Heart right ventricle (tissue), 16 donors: ENCODE measurements at regions not wholly inside any gene's neighbourhood (a gene's known extent, or its start where the extent isn't known, plus 50 kb on each side); places are given as distances from the start of the nearest gene placed in this dataset.
"Not testable (repeated sequence)": the region's sequence is repeated elsewhere in the genome, so short reads cannot be mapped to it uniquely, and the experiment has no call there.

Experiments used
- ATAC-seq, 8 donors: fragments of 200-7000 bp; cut with Tn5 transposase; one replicate each; pipeline ENCODE4 v1.9.1; 2020; ENCODE audit warnings: mild to moderate bottlenecking in 8 of 8, moderate library complexity in 8 of 8, moderate number of reproducible peaks in 1 of 8
- DNase-seq, 2 donors: peaks; one replicate each; pipeline ENCODE4 v3.0.0-alpha.2; 2020
- H3K27ac ChIP-seq, 10 donors: fragments of 200-600 bp; sonication (generic) in 2 of 10; one replicate each; pipeline versions ENCODE4 v1.5.0 to v1.8.0; 2020 to 2022; ENCODE audit warnings: mild to moderate bottlenecking in 3 of 10
- H3K27me3 ChIP-seq, 7 donors: fragments of 200-600 bp; one replicate each; pipeline ENCODE4 v1.8.0; 2021 to 2022; ENCODE audit warnings: mild to moderate bottlenecking in 2 of 7
- H3K36me3 ChIP-seq, 9 donors: fragments of 200-600 bp; sonication (generic) in 1 of 9; one replicate each; pipeline versions ENCODE4 v1.5.0 to v1.8.0; 2020 to 2022; ENCODE audit warnings: mild to moderate bottlenecking in 2 of 9
- H3K4me1 ChIP-seq, 9 donors: fragments of 200-600 bp; sonication (generic) in 1 of 9; one replicate each; pipeline versions ENCODE4 v1.5.0 to v1.8.0; 2020 to 2022; ENCODE audit warnings: mild to moderate bottlenecking in 4 of 9
- H3K4me3 ChIP-seq, 10 donors: fragments of 200-600 bp; sonication (generic) in 2 of 10; one replicate each; pipeline versions ENCODE4 v1.5.0 to v1.8.0; 2020 to 2022; ENCODE audit warnings: mild to moderate bottlenecking in 7 of 10, moderate library complexity in 2 of 10
- H3K9me3 ChIP-seq, 11 donors: fragments of 200-600 bp in 10 of 11; sonication (generic) in 2 of 11; one replicate each; pipeline versions ENCODE4 v1.5.0 to v1.8.0; 2013 to 2022; ENCODE audit warnings: mild to moderate bottlenecking in 2 of 11, control low read depth in 1 of 11, moderate library complexity in 1 of 11
- CTCF ChIP-seq, 9 donors: fragments of 200-600 bp; sonication (generic) in 2 of 9; IDR thresholded peaks; one replicate each; pipeline versions ENCODE4 v1.5.0 to v1.8.0; 2021 to 2022; ENCODE audit warnings: antibody characterized with exemption in 9 of 9, mild to moderate bottlenecking in 5 of 9, moderate library complexity in 1 of 9
- WGBS, 2 donors: extraction: QIAGEN DNeasy Blood & Tissue Kit; methylation state at CpG; one replicate each; pipeline ENCODE4 v1.1.7; 2013; ENCODE audit warnings: inconsistent platforms in 1 of 2; 5-methylcytosine and 5-hydroxymethylcytosine counted together
- intact Hi-C, 10 donors: fragments of 100-400 bp; cut with DNase I; formaldehyde crosslinking; loops; one replicate each; pipeline versions ENCODE4 v1.11.1 to v1.14.2; 2022
- donor health status: Arrhythmogenic right ventricular cardiomyopathy.
- donor health status: ischemic (EF 13 %, LVEDD 7.1; RV severe dilation, severe dysfunction).
- donor health status: healthy with polysubstance abuse.
- donor health status: DM: no; HTN: yes; CAD: no.
- donor health status: DM: no; HTN: no; CAD: no.
- donor health status: ischemic (EF 25% LVEDD 6.9; RV normal size, moderate dysfunction).
- donor health status: ischemic (EF 25% LVEDD 5.7; RV mildly dilated, moderate dysfunction).
- donor health status: healthy.
- donor health status: DM: yes; HTN: yes; CAD: no.
- donor health status: Ischemic cardiomyopathy.
- donor health status: ischemic (EF 35%, LVEDD 5.7; RV mildly dilated, moderate dysfunction).
- donor health status: nonischemic (EF 11% LVEDD 7.7; RV severe dilation, severe dysfunction).
- donor health status: DM: yes; HTN: yes; CAD: no.
- donor health status: PGD.
- donor health status: ischemic (EF 29% LVEDD 5.4; RV normal size, mild dysfunction).
- donor health status: nonischemic (EF 23%, LVEDD 6.1; RV moderate dilation, normal function).

- no peak for TF ChIP-seq CTCF (IDR thresholded peaks at IDR 0.05)
- no peaks in the 10 kb centered on the region for H3K4me1 ChIP-seq
- ATAC-seq (no peak), DNase-seq (no peak)
- H3K27me3 ChIP-seq, result peaks cover 0 to 21% (median 19%) of the 10 kb centered on the region in 7 donors
- no peak overlapping the region for H3K27ac ChIP-seq
- intact Hi-C loops, result no loop called here
- WGBS, 2 donors, result 94 to 96% methylated on average over 4 of the region's 4 CpGs
- peaks cover 0 to 15% (median 0%) of the 10 kb centered on the region in 11 donors for H3K9me3 ChIP-seq
- no peaks in the 10 kb centered on the region for H3K36me3 ChIP-seq
- H3K4me3 ChIP-seq, result no peak overlapping the region
These were observed 68.1 kb upstream of the IFFO2 start for GRCh38 chr1:19024532-19024931.

DNA sequence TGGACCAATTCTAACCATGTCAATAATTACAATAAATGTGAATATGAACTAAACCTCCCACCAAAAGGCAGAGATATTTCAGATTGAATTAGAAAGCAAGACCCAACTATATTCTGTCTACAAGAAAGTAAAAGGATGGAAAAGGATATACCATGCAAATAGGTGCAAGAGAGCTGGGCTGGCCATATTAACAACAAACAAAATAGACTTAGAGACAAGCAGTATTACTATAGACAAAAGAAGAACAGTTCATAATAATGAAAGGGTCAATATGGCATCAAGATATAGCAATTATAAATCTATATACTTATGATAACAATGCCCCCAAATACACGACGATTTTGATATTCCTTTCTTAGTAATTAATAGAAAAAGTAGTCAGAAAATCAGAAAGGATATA lies 67.3 kb upstream of the IFFO2 start:
- Histone ChIP-seq H3K36me3 (no peaks in the 10 kb centered on the region), H3K4me1 (no peaks in the 10 kb centered on the region), H3K4me3 (no peak overlapping the region), H3K27me3 (peaks cover 0 to 18% (median 13%) of the 10 kb centered on the region in 7 donors), H3K9me3 (peaks cover 0 to 15% (median 0%) of the 10 kb centered on the region in 11 donors), H3K27ac (no peak overlapping the region)
- WGBS, 2 donors, result 48 to 78% methylated on average over 2 of the region's 2 CpGs
- intact Hi-C loops, result no loop called here
- no peak for ATAC-seq
- no peak for DNase-seq
- TF ChIP-seq CTCF (IDR thresholded peaks at IDR 0.05), result no peak

GRCh38 chr1:19021845-19022244 lies 65.4 kb upstream of the IFFO2 start:
- 80 to 89% methylated on average over 2 of the region's 2 CpGs for WGBS, 2 donors
- H3K4me3 ChIP-seq, result no peak overlapping the region
- H3K36me3 ChIP-seq, result no peaks in the 10 kb centered on the region
- DNase-seq (no peak), ATAC-seq (no peak)
- no peak for TF ChIP-seq CTCF (IDR thresholded peaks at IDR 0.05)
- H3K9me3 ChIP-seq, result peaks cover 0 to 15% (median 0%) of the 10 kb centered on the region in 11 donors
- intact Hi-C loops, result no loop called here
- H3K27ac ChIP-seq, result no peak overlapping the region
- peaks cover 0 to 7% (median 0%) of the 10 kb centered on the region in 7 donors for H3K27me3 ChIP-seq
- H3K4me1 ChIP-seq, result no peaks in the 10 kb centered on the region

GRCh38 chr1:19019288-19019687 lies 62.8 kb upstream of the IFFO2 start:
- WGBS, 2 donors, result 94 to 95% methylated on average over 4 of the region's 4 CpGs
- intact Hi-C loops, result loop anchor here in 1 of 10 donors (10.0 kb wide), 1 partner anchor 76 kb away; no protein-coding TSS in a partner anchor

DNA sequence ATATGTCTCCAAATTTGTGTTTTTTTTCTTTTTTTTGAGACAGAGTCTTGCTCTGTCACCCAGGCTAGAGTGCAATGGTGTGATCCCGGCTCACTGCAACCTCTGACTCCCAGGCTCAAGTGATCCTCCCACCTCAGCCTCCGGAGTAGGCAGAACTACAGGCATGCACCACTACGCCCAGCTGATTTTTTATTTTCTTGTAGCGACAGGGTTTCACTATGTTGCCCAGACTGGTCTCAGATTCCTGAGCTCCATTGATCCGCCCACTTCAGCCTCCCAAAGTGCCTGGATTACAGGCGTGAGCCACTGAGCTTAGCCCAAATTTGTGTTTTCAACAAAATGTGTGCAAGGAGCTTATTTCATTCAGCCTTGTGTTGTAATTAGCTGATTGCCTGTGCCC lies 59.0 kb upstream of the IFFO2 start:
- Histone ChIP-seq H3K4me3 (no peak overlapping the region), H3K9me3 (peaks cover 0 to 4% (median 0%) of the 10 kb centered on the region in 11 donors), H3K4me1 (peaks cover 0 to 18% (median 6%) of the 10 kb centered on the region in 9 donors), H3K36me3 (no peaks in the 10 kb centered on the region), H3K27me3 (peaks cover 0 to 7% (median 0%) of the 10 kb centered on the region in 7 donors), H3K27ac (no peak overlapping the region)
- DNase-seq (no peak), ATAC-seq (no peak)
- TF ChIP-seq CTCF (IDR thresholded peaks at IDR 0.05), result no peak
- intact Hi-C loops, result loop anchor here in 1 of 10 donors (10.0 kb wide), 1 partner anchor 79 kb away; no protein-coding TSS in a partner anchor
- WGBS, 2 donors, result 94 to 95% methylated on average over 6 of the region's 6 CpGs

More at GRCh38 chr1:19019288-19019687, 62.8 kb upstream of the IFFO2 start:
- H3K9me3 ChIP-seq, ATAC-seq, DNase-seq, H3K4me3 ChIP-seq, H3K27me3 ChIP-seq, H3K4me1 ChIP-seq, H3K36me3 ChIP-seq, H3K27ac ChIP-seq: not testable (repeated sequence)
